ENCODE measurements at regions not wholly inside any gene's neighbourhood (a gene's known extent, or its start where the extent isn't known, plus 50 kb on each side); places are given as distances from the start of the nearest gene placed in this dataset.

GRCh38 chr12:98421316-98421715, 94.1 kb upstream of the TMPO start:
- TF ChIP-seq GATA3 (IDR thresholded peaks at IDR 0.05; ENCODE audit: low read depth, low read length) (no peak), GATA2 (IDR thresholded peaks at IDR 0.05; ENCODE audit: low read depth, low read length) (peak; percentile 4; the same call in 1 of the 2 replicates)

- TF ChIP-seq GATA3 (IDR thresholded peaks at IDR 0.05; ENCODE audit: low read depth, low read length) = no peak
- no peak for TF ChIP-seq GATA2 (IDR thresholded peaks at IDR 0.05; ENCODE audit: low read depth, low read length)
Observed at GRCh38 chr12:98422359-98422758, 93.0 kb upstream of the TMPO start.

- TF ChIP-seq GATA3 (IDR thresholded peaks at IDR 0.05; ENCODE audit: low read depth, low read length) = no peak
- no peak for TF ChIP-seq GATA2 (IDR thresholded peaks at IDR 0.05; ENCODE audit: low read depth, low read length)
Observed at GRCh38 chr12:98422812-98423211, 92.6 kb upstream of the TMPO start.

DNA sequence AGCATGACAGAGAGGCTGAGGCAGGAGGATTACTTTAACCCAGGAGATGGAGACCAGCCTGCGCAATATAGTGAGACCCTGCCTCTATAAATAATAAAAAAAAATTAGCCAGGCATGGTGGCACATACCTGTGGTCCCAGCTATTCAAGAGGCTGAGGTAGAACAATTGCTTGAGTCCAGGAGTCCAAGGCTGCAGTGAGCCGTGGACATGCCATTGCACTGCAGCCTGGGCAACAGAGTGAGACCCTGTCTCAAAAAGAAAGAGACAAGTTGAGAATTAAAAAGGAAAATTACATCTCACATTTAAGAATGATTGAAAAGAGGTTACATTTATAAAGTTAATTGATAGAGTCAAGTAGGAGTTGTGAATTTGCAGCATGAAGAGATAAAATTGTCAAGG, 91.4 kb upstream of the TMPO start:
- no peak for TF ChIP-seq GATA3 (IDR thresholded peaks at IDR 0.05; ENCODE audit: low read depth, low read length)
- TF ChIP-seq GATA2 (IDR thresholded peaks at IDR 0.05; ENCODE audit: low read depth, low read length) = no peak

GRCh38 chr12:98424726-98425401, 90.5 kb upstream of the TMPO start:
- TF ChIP-seq GATA2 (IDR thresholded peaks at IDR 0.05; ENCODE audit: low read depth, low read length) (no peak), GATA3 (IDR thresholded peaks at IDR 0.05; ENCODE audit: low read depth, low read length) (no peak)

DNA sequence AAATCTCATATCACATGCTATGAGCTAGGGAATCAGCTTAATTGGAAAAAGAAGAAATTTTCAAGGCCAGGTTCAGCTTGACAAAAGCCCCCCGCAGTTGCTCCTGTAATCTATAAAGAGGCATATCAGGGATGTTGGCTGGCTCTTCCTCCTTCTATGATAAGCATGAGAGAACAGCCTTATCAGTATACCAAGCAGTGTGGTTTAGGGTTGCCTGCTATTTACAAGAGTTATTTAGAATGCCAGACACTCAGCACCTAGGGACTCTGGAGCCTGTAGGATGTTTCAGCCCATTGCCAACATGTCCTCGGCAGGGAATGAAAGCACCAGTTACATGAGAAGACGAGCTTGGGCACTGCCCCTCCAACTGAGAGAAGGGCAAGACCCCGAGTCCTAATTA, 89.5 kb upstream of the TMPO start:
- TF ChIP-seq GATA2 (IDR thresholded peaks at IDR 0.05; ENCODE audit: low read depth, low read length) (no peak), GATA3 (IDR thresholded peaks at IDR 0.05; ENCODE audit: low read depth, low read length) (no peak)

GRCh38 chr12:98431089-98431488, 84.3 kb upstream of the TMPO start:
- TF ChIP-seq GATA3 (IDR thresholded peaks at IDR 0.05; ENCODE audit: low read depth, low read length) (no peak), GATA2 (IDR thresholded peaks at IDR 0.05; ENCODE audit: low read depth, low read length) (no peak)

DNA sequence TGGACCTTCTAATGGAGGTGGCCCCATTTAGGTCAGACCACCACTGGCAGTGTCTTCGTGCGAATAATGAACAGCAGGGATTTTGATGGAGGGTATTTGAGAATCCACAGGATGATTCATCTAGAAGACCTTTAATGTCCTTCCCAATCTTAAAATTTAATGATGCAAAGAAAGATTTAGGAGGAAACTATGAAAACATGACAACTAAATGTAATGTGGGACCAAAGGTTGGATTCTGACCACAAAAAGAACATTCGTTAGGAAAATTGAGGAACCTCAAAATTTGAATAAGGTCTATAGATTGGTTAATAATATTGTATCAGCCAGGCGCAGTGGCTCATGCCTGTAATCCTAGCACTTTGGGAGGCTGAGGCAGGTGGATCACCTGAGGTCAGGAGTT, 78.2 kb upstream of the TMPO start:
- TF ChIP-seq GATA3 (IDR thresholded peaks at IDR 0.05; ENCODE audit: low read depth, low read length) (no peak), GATA2 (IDR thresholded peaks at IDR 0.05; ENCODE audit: low read depth, low read length) (no peak)

GRCh38 chr12:98437806-98438595, 77.4 kb upstream of the TMPO start:
- TF ChIP-seq GATA3 (IDR thresholded peaks at IDR 0.05; ENCODE audit: low read depth, low read length) (no peak), GATA2 (IDR thresholded peaks at IDR 0.05; ENCODE audit: low read depth, low read length) (no peak)

- TF ChIP-seq GATA2 (IDR thresholded peaks at IDR 0.05; ENCODE audit: low read depth, low read length) = no peak
Observed at GRCh38 chr12:98438656-98439230, 76.6 kb upstream of the TMPO start.

DNA sequence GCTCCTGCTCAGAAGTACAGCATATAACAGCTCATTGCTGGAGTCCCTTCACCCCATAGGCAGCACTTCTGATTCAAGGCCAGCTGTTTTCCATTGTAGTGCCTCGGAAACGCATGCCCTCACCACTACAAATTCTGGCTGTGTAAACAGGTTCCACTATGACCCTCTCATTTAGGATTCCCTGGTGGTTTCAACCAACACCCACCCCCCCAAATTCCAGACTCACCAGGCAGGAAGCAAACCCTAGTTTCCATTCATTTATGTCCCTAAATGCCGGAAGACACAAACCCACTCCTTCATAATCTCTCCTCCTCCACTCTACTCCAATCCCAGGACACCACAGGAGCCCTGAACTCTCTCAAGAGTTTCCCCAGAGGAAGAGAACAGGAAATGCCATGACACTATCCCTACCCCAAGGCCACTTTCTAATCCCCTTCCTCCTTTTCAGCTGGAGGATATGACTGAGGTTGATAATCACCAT, 75.9 kb upstream of the TMPO start:
- TF ChIP-seq GATA3 (IDR thresholded peaks at IDR 0.05; ENCODE audit: low read depth, low read length) (no peak), GATA2 (IDR thresholded peaks at IDR 0.05; ENCODE audit: low read depth, low read length) (no peak)

GRCh38 chr12:98439981-98440581, 75.3 kb upstream of the TMPO start:
- TF ChIP-seq GATA3 (IDR thresholded peaks at IDR 0.05; ENCODE audit: low read depth, low read length) (no peak), GATA2 (IDR thresholded peaks at IDR 0.05; ENCODE audit: low read depth, low read length) (no peak)

DNA sequence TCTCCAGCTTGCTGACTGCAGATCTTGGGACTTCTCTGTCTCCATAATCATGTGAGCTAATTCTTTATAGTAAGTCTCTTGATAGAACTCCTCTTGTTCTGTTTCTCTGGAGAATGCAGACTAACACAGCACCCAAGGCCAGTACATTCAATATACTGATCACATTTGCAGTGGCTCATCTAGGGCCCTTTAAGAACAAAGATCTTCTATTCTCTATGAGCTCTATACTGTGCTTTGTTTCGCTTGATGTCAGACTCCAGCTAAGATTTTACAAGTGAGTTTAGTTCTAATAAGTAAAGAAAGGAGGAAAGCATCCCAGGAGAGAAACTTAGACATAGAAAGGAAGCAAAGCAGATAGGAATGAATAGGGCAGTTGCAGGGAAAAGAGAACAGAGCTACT, 69.3 kb upstream of the TMPO start:
- TF ChIP-seq GATA2 (IDR thresholded peaks at IDR 0.05; ENCODE audit: low read depth, low read length) (no peak), GATA3 (IDR thresholded peaks at IDR 0.05; ENCODE audit: low read depth, low read length) (no peak)

DNA sequence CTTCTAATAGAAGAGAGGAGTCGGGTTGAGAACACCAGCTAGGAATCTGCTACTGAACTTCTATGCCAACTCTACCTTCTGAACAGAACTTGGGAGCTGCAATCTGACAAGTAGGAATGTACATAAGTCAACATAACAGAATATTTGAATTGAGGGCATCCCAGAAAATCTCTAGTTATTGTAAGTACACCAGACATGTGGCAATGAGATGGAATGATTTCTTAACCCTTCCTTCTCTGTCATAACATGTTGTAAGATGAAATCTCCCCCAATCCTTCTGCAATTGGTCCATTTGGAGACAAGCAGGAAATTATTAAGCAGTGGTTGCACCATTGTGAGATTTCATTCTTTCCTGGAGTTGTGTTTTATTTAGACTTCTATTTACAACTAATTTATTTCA, 68.7 kb upstream of the TMPO start:
- no peak for TF ChIP-seq GATA2 (IDR thresholded peaks at IDR 0.05; ENCODE audit: low read depth, low read length)
- no peak for TF ChIP-seq GATA3 (IDR thresholded peaks at IDR 0.05; ENCODE audit: low read depth, low read length)

Measured in SH-SY5Y (cell line).